GM18868 (cell line): ENCODE measurements at regions not wholly inside any gene's neighbourhood (a gene's known extent, or its start where the extent isn't known, plus 50 kb on each side); places are given as distances from the start of the nearest gene placed in this dataset.
"Not testable (repeated sequence)": the region's sequence is repeated elsewhere in the genome, so short reads cannot be mapped to it uniquely, and the experiment has no call there.

Source experiments
- ATAC-seq: cut with Tn5 transposase; IDR thresholded peaks from one replicate; pipeline ENCODE4 v1.9.1; 2021; ENCODE audit warnings: mild to moderate bottlenecking, moderate library complexity; ENCODE audit not compliant: unreplicated experiment

GRCh38 chr3:80668600-80669294 lies 900.9 kb upstream of the ROBO1 start:
- ATAC-seq = no peak

- ATAC-seq = no peak
These were observed 900.3 kb upstream of the ROBO1 start for GRCh38 chr3:80668100-80668499.

GRCh38 chr3:80663426-80663825 lies 895.6 kb upstream of the ROBO1 start:
- ATAC-seq = no peak

GRCh38 chr3:80655216-80655615 lies 887.4 kb upstream of the ROBO1 start:
- ATAC-seq = no peak

- ATAC-seq = no peak
These were observed 881.4 kb upstream of the ROBO1 start for GRCh38 chr3:80649170-80649569.

- ATAC-seq = no peak
These were observed 875.6 kb upstream of the ROBO1 start for GRCh38 chr3:80643421-80643820.

GRCh38 chr3:80618295-80619256 lies 850.8 kb upstream of the ROBO1 start:
- no peak for ATAC-seq

GRCh38 chr3:80612366-80612765 lies 844.6 kb upstream of the ROBO1 start:
- ATAC-seq = no peak

- ATAC-seq = not testable (repeated sequence)
These were observed 840.3 kb upstream of the ROBO1 start for GRCh38 chr3:80608072-80608471.

- no peak for ATAC-seq
These were observed 838.3 kb upstream of the ROBO1 start for GRCh38 chr3:80606073-80606472.

GRCh38 chr3:80601479-80601878 lies 833.7 kb upstream of the ROBO1 start:
- no peak for ATAC-seq

GRCh38 chr3:80592792-80593191 lies 825.0 kb upstream of the ROBO1 start:
- no peak for ATAC-seq

- ATAC-seq = no peak
These were observed 818.5 kb upstream of the ROBO1 start for GRCh38 chr3:80586338-80586737.

GRCh38 chr3:80580146-80580545 lies 812.3 kb upstream of the ROBO1 start:
- no peak for ATAC-seq

GRCh38 chr3:80564391-80564790 lies 796.6 kb upstream of the ROBO1 start:
- no peak for ATAC-seq

- no peak for ATAC-seq
These were observed 791.9 kb upstream of the ROBO1 start for GRCh38 chr3:80559701-80560100.

- no peak for ATAC-seq
These were observed 789.0 kb upstream of the ROBO1 start for GRCh38 chr3:80556763-80557162.

- no peak for ATAC-seq
These were observed 786.5 kb upstream of the ROBO1 start for GRCh38 chr3:80554304-80554703.

GRCh38 chr3:80553211-80553610 lies 785.4 kb upstream of the ROBO1 start:
- ATAC-seq = no peak

GRCh38 chr3:80550174-80550573 lies 782.4 kb upstream of the ROBO1 start:
- ATAC-seq = no peak

- no peak for ATAC-seq
These were observed 781.4 kb upstream of the ROBO1 start for GRCh38 chr3:80549173-80549572.

- ATAC-seq = no peak
These were observed 775.4 kb upstream of the ROBO1 start for GRCh38 chr3:80543154-80543553.
